Neutrophil (primary cell): ENCODE measurements at regions not wholly inside any gene's neighbourhood (a gene's known extent, or its start where the extent isn't known, plus 50 kb on each side); places are given as distances from the start of the nearest gene placed in this dataset.

ENCODE experiments used
- H3K27ac ChIP-seq: fragments of 200-600 bp; sonication (generic); 2 replicates; pipeline ENCODE4 v1.5.1; 2016; ENCODE audit warnings: mild to moderate bottlenecking, moderate library complexity
- H3K27me3 ChIP-seq: fragments of 200-600 bp; sonication (generic); 2 replicates; pipeline ENCODE4 v1.6.0; 2016; ENCODE audit warnings: mild to moderate bottlenecking
- H3K36me3 ChIP-seq: fragments of 200-600 bp; sonication (generic); 2 replicates; pipeline ENCODE4 v1.5.1; 2017
- H3K4me1 ChIP-seq, 2 experiments: fragments of 200-600 bp in 1 of 2; sonication (generic) in 1 of 2; 1 replicate in 1 of 2; 2 replicates in 1 of 2; pipeline versions ENCODE4 v1.5.1 to v1.6.1; 2013 to 2016; ENCODE audit warnings: low read depth in 1 of 2, low read length in 1 of 2, mild to moderate bottlenecking in 1 of 2, moderate library complexity in 1 of 2; ENCODE audit not compliant: control insufficient read depth in 1 of 2, insufficient read depth in 1 of 2
- H3K4me3 ChIP-seq, 2 experiments: fragments of 200-600 bp in 1 of 2; sonication (generic) in 1 of 2; 1 replicate in 1 of 2; 2 replicates in 1 of 2; pipeline ENCODE4 v1.5.1; 2013 to 2016; ENCODE audit warnings: low read depth in 1 of 2, low read length in 1 of 2, mild to moderate bottlenecking in 1 of 2, moderate library complexity in 1 of 2
- H3K9me3 ChIP-seq: fragments of 200-600 bp; sonication (generic); 2 replicates; pipeline ENCODE4 v1.5.1; 2016
- TF ChIP-seq, protein P1 (sequence below): fragments of 200-600 bp; sonication (generic); IDR thresholded peaks from 2 replicates; pipeline ENCODE4 v1.5.1; 2016; ENCODE audit warnings: antibody characterized with exemption

DNA sequence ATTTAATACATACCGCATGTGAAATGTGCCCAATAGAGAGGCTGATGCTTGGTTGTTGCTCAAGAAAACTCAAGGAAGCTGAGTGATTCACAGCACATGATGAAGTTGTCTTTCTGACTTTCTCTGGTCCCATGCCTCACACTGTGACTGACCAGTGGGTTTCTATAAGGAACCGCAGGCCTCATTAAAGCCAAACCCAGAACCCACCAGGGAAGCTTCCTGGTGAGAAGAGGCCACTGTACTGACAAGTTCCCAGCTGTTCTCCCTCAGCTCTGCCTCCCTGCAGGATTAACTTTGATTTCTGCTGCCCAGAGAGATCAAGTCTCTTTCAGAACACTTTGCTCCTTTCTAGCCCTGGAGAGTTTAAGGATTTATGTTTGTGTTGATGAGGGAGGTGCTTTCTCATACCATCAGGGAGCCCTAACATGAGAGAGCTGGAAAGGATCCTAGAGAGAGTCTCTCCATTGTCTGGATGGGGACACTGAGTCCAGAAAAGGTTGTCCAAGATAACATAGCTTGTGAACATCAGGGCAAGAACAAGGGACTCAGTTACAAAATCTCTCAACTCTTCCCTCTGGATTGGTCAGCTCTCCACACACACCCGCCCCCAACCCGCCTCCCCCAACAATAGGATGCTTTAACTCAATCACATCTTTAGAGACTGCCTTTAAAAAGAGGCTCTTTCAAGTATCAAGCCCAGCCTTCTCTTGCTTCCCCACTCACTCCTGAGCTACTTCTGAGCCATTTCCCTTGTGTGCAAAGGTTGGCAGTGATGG lies 303.2 kb upstream of the TLE3 start:
- TF ChIP-seq, protein P1, sequence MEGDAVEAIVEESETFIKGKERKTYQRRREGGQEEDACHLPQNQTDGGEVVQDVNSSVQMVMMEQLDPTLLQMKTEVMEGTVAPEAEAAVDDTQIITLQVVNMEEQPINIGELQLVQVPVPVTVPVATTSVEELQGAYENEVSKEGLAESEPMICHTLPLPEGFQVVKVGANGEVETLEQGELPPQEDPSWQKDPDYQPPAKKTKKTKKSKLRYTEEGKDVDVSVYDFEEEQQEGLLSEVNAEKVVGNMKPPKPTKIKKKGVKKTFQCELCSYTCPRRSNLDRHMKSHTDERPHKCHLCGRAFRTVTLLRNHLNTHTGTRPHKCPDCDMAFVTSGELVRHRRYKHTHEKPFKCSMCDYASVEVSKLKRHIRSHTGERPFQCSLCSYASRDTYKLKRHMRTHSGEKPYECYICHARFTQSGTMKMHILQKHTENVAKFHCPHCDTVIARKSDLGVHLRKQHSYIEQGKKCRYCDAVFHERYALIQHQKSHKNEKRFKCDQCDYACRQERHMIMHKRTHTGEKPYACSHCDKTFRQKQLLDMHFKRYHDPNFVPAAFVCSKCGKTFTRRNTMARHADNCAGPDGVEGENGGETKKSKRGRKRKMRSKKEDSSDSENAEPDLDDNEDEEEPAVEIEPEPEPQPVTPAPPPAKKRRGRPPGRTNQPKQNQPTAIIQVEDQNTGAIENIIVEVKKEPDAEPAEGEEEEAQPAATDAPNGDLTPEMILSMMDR = no peak
- Histone ChIP-seq H3K9me3 (no peaks in the 10 kb centered on the region), H3K4me3 (no peak overlapping the region), H3K27ac (no peak overlapping the region), H3K36me3 (no peaks in the 10 kb centered on the region), H3K27me3 (peaks cover 4% of the 10 kb centered on the region), H3K4me1 (no peaks in the 10 kb centered on the region)

DNA sequence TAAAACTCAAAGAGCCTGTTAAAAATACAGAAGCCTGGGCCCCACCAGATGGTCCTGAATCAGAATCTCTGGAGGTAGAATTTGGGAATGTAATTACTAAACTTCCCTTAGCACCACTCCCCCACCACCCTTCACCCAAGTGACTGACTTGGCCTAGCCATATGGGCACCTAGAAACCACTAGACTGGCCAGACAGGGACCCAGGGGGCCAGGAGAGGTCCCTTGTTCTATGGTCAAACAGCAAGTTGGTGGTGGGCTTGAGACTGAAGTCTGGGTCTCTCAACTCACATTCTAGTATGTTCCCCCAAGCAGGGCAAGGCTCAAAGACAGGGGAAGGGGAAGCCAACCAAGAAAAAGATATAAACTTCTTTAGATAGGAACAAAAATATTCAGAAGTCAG lies 301.5 kb upstream of the TLE3 start:
- H3K27me3 ChIP-seq = peaks cover 16% of the 10 kb centered on the region
- TF ChIP-seq, protein P1 = no peak
- H3K36me3 ChIP-seq = no peaks in the 10 kb centered on the region

DNA sequence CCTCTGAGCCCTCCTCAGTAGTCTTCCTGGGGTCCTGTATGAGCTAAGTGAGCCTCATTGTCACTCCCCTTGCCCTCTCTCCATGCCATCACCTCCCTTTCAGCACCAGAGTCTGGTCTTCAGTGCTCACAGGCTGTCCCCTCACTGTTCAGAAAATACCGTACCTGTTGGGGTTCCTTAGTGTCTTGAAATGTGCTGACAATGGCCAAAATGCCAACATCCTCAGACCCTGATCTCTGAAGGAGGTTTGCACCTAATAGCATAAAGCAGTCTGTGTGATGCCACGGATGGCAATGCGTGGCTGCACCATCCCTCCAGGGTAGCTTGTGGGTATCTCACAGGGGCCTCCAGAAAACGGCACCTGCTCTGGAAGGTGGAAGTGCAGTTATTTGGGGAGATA lies 301.0 kb upstream of the TLE3 start:
- TF ChIP-seq, protein P1 = no peak
- Histone ChIP-seq H3K27me3 (peaks cover 16% of the 10 kb centered on the region), H3K9me3 (no peaks in the 10 kb centered on the region), H3K36me3 (no peaks in the 10 kb centered on the region), H3K4me1 (no peaks in the 10 kb centered on the region), H3K4me3 (no peak overlapping the region), H3K27ac (no peak overlapping the region)

More for the DNA sequence above, 301.5 kb upstream of the TLE3 start:
- H3K4me3 ChIP-seq = no peak overlapping the region
- no peak overlapping the region for H3K27ac ChIP-seq
- H3K4me1 ChIP-seq = no peaks in the 10 kb centered on the region
- no peaks in the 10 kb centered on the region for H3K9me3 ChIP-seq

DNA sequence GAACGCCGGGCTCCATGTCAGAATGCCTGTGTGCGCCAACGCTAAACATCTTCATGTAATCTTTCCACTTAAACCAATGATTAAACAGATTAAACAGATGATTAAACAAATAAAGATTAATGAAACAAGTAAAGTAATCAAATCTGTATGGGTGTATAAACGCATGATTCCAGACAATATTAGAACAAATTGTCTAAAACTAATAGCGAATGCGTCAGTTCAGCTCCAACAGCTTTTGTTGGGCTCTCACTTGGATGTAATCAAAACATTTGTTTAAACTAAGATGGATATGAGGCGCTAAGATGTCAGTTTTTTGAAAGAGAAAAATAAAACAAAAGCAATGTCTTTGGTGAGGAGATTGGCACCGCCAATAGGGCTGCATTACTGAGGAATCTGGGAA lies 299.1 kb upstream of the TLE3 start:
- no peaks in the 10 kb centered on the region for H3K36me3 ChIP-seq
- TF ChIP-seq, protein P1 = no peak
- no peak overlapping the region for H3K4me3 ChIP-seq
- H3K4me1 ChIP-seq = no peaks in the 10 kb centered on the region
- H3K9me3 ChIP-seq = no peaks in the 10 kb centered on the region
- H3K27me3 ChIP-seq = peaks cover 16% of the 10 kb centered on the region
- no peak overlapping the region for H3K27ac ChIP-seq

DNA sequence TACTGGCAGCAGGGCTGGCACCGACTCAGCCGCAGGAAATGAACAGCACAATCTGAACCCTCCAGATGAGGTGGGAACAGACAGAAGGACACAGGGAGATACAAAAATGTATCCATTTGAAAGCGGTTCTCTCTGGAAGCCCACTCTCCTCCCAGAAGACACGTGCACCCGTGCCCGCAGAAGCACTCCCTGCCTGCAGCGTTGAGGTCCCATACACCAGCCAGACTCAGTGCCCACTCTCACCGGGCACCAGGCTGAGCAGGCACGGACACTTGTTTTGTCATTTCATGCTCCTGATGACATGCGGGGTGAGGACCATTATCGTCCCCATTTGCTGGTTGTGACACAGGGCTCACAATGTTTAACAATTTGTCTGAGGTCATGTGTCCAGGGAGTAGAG lies 297.4 kb upstream of the TLE3 start:
- no peaks in the 10 kb centered on the region for H3K4me1 ChIP-seq
- no peaks in the 10 kb centered on the region for H3K36me3 ChIP-seq
- TF ChIP-seq, protein P1 = no peak
- no peak overlapping the region for H3K27ac ChIP-seq
- no peaks in the 10 kb centered on the region for H3K9me3 ChIP-seq
- H3K27me3 ChIP-seq = peaks cover 16% of the 10 kb centered on the region
- H3K4me3 ChIP-seq = no peak overlapping the region
